ENCODE measurements at regions not wholly inside any gene's neighbourhood (a gene's known extent, or its start where the extent isn't known, plus 50 kb on each side); places are given as distances from the start of the nearest gene placed in this dataset.

DNA sequence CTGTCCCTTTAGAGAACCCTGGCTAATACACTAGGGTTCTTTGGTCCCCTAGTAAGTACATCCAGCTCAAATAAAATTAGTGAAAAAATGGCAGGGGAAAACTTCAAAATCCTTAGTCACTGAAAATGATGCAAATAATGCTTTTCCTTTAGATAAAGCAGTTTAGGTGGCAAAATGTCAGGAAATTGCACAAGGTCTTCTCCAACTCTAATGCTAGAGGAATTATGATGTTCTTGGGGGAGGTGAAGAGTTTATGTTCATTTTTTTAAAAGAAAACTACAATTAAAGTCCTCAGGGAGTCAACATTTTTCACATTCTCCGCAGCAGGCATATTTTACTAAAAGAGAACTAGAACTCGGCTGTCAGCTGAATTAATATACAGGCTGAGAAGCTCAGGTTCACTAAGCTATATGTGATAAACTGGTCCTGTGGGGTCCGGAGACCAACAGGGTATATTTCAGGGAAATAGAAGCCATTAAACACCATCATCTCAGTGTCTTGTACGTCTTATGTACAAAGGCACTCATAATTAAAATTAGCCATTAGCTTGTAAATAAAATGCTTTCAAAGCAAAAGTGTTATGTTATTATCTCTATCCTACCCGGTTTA lies 1164.7 kb upstream of the AUTS2 start:
- no peak for TF ChIP-seq EZH2phosphoT487 (IDR thresholded peaks at IDR 0.05; ENCODE audit: insufficient read depth, low read depth)
- TF ChIP-seq EZH2 (IDR thresholded peaks at IDR 0.05; ENCODE audit: insufficient read depth, poor library complexity, severe bottlenecking): no peak

Measured in GM23248 (cell line).